Neural progenitor cell (in vitro differentiated cells): ENCODE measurements at regions not wholly inside any gene's neighbourhood (a gene's known extent, or its start where the extent isn't known, plus 50 kb on each side); places are given as distances from the start of the nearest gene placed in this dataset.
"Not testable (repeated sequence)": the region's sequence is repeated elsewhere in the genome, so short reads cannot be mapped to it uniquely, and the experiment has no call there.

Experiments used
- EZH2 ChIP-seq: fragments of 200-600 bp; sonication (generic); IDR thresholded peaks from 2 replicates; pipeline ENCODE4 v1.6.1; 2017; ENCODE audit warnings: antibody characterized with exemption, mild to moderate bottlenecking, moderate library complexity
- TF ChIP-seq, protein P1 (sequence below): fragments of 200-600 bp; sonication (generic); IDR thresholded peaks from 2 replicates; pipeline ENCODE4 v1.5.1; 2017; ENCODE audit warnings: antibody characterized with exemption, mild to moderate bottlenecking

DNA sequence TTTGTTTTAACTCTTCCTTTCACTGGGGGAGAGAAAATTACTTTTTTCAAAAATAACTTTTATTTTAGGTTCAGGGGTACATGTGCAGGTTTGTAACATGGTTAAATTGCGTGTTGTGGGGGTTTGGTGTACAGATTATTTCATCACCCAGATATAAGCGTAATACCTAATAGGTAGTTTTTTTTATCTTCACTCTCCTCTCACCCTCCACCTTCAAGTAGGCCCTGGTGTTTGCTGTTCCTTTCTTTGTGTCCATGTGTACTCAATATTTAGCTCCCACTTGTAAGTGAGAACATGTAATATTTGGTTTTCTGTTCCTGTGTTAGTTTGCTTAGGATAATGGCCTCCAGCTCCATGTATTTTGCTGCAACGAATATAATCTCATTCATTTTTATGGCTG is 389.5 kb upstream of the PCSK5 start:
- TF ChIP-seq, protein P1, sequence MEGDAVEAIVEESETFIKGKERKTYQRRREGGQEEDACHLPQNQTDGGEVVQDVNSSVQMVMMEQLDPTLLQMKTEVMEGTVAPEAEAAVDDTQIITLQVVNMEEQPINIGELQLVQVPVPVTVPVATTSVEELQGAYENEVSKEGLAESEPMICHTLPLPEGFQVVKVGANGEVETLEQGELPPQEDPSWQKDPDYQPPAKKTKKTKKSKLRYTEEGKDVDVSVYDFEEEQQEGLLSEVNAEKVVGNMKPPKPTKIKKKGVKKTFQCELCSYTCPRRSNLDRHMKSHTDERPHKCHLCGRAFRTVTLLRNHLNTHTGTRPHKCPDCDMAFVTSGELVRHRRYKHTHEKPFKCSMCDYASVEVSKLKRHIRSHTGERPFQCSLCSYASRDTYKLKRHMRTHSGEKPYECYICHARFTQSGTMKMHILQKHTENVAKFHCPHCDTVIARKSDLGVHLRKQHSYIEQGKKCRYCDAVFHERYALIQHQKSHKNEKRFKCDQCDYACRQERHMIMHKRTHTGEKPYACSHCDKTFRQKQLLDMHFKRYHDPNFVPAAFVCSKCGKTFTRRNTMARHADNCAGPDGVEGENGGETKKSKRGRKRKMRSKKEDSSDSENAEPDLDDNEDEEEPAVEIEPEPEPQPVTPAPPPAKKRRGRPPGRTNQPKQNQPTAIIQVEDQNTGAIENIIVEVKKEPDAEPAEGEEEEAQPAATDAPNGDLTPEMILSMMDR = not testable (repeated sequence)
- not testable (repeated sequence) for TF ChIP-seq EZH2
